ENCODE measurements at regions not wholly inside any gene's neighbourhood (a gene's known extent, or its start where the extent isn't known, plus 50 kb on each side); places are given as distances from the start of the nearest gene placed in this dataset.

GRCh38 chr2:181240844-181241243 lies 216.3 kb upstream of the ITGA4 start:
- DNase-seq (ENCODE audit: extremely low read depth in 1 of 2, low read depth in 1 of 2): no peak

DNA sequence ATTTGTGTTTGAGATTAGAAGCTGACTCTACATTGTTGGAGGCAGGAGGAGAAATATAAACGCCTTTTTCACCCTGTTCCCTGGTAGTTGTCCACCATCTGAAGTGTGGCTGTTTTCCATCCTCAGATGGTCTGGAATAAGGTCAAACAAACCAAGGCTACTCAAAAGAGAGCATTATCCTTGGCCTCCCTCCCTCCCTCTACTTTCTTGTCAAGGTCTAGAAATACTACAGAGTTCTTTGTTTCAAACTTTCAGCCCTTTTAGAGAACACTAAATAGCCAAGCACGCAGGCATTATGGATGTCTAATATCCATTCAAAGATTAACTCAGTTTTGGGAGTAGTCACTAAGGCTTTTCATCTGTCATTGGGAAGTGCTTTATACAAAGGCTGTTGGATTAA lies 215.8 kb upstream of the ITGA4 start:
- no peak for DNase-seq (ENCODE audit: extremely low read depth in 1 of 2, low read depth in 1 of 2)

- DNase-seq (ENCODE audit: extremely low read depth in 1 of 2, low read depth in 1 of 2): no peak
Measured at GRCh38 chr2:181241797-181242196, 215.4 kb upstream of the ITGA4 start.

- no peak for DNase-seq (ENCODE audit: extremely low read depth in 1 of 2, low read depth in 1 of 2)
Measured at GRCh38 chr2:181242262-181242661, 214.9 kb upstream of the ITGA4 start.

- DNase-seq (ENCODE audit: extremely low read depth in 1 of 2, low read depth in 1 of 2): no peak
Measured at GRCh38 chr2:181243319-181243718, 213.9 kb upstream of the ITGA4 start.

GRCh38 chr2:181250691-181251090 lies 206.5 kb upstream of the ITGA4 start:
- DNase-seq (ENCODE audit: extremely low read depth in 1 of 2, low read depth in 1 of 2): no peak

GRCh38 chr2:181252262-181253148 lies 204.7 kb upstream of the ITGA4 start:
- no peak for DNase-seq (ENCODE audit: extremely low read depth in 1 of 2, low read depth in 1 of 2)

GRCh38 chr2:181253438-181253837 lies 203.7 kb upstream of the ITGA4 start:
- DNase-seq (ENCODE audit: extremely low read depth in 1 of 2, low read depth in 1 of 2): no peak

DNA sequence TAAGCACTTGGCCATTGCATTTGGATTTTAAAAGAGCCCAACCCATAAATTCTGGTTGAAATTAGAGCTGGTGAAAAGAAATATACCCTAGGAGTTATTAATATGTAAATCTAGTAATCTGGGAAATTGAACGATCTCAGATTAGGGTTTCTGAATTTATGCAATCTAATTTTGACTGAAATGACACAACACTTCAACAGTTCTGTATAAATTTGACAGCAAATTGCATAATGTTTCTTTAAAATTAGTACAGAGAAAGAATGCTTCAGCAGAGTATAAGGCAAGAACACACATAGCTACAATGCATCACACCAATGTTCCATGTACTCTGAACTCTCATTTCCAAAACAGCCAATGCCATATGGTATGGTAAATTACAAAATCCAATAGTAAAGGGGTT lies 201.5 kb upstream of the ITGA4 start:
- DNase-seq (ENCODE audit: extremely low read depth in 1 of 2, low read depth in 1 of 2): no peak

- no peak for DNase-seq (ENCODE audit: extremely low read depth in 1 of 2, low read depth in 1 of 2)
Measured at GRCh38 chr2:181258720-181259119, 198.5 kb upstream of the ITGA4 start.

DNA sequence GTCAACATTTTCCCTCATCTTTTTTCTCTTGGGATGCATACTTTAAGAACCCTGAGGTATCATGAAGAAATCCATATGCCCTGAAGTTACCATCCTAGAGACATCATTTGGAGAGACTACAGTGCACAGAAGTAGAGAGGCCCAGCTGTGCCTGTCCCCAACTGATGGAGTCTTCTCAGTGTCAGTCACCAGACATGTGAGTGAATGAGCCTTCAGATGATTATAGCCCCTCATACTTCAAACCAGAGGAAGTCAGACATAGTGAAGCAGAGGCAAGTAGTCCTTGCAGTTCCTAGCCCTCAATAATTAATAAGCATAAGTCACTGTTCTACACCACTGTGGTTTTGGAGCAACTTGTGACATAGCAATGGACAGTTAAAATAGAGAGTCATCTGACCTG lies 194.4 kb upstream of the ITGA4 start:
- no peak for DNase-seq (ENCODE audit: extremely low read depth in 1 of 2, low read depth in 1 of 2)

GRCh38 chr2:181264001-181264400 lies 193.2 kb upstream of the ITGA4 start:
- DNase-seq (ENCODE audit: extremely low read depth in 1 of 2, low read depth in 1 of 2): no peak

DNA sequence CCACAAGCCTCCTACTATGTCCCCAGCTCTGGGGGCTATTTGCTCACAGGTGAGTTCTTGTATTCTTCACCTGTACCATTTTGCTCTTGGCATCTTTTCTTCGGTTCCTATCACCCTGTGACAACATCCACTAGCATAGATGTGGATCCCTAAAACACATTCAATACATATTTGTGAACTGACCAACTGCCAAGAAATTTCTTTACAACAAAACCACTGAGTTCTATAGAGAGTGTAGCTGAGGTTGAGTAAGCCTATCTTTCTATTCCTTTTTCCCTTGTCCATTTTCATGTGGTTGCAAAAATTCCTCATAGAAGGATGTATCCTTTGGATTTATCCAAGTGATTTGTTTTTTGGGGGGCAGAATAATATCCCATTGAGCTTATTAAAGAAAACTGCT lies 192.7 kb upstream of the ITGA4 start:
- DNase-seq (ENCODE audit: extremely low read depth in 1 of 2, low read depth in 1 of 2): no peak

- DNase-seq (ENCODE audit: extremely low read depth in 1 of 2, low read depth in 1 of 2): no peak
Measured at GRCh38 chr2:181266614-181267013, 190.6 kb upstream of the ITGA4 start.

DNA sequence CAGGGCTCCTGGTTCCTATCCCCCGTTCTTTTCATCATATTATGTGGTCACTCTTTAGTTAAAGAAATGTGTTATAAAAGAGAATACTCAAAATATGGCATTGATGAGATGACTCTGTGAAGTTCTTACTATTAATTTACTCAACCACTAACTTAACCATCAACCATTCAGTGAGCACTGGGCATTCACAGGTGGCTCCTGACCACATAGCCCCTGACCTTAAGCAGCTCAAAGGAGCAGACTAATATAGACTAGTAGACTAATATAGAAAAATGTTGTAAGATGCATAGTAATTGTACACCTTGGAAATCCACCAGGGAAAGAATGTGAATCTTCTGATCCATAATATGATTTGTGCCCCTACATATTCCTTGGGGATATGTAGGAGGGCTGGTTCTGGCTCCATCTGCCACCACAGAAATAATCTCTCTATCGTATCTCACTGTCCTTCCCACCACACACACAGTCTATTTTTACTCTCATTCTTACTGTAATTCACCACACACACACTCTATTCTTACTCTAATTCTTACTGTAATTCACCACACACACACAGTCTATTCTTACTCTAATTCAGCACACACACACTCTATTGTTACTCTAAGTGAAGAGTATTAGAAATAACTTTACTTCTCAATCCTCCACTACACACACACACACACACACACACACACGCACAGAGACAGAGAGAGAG lies 188.9 kb upstream of the ITGA4 start:
- DNase-seq (ENCODE audit: extremely low read depth in 1 of 2, low read depth in 1 of 2): no peak

- DNase-seq (ENCODE audit: extremely low read depth in 1 of 2, low read depth in 1 of 2): no peak
Measured at GRCh38 chr2:181273986-181274385, 183.2 kb upstream of the ITGA4 start.

- DNase-seq (ENCODE audit: extremely low read depth in 1 of 2, low read depth in 1 of 2): no peak
Measured at GRCh38 chr2:181275643-181276070, 181.5 kb upstream of the ITGA4 start.

GRCh38 chr2:181281206-181281832 lies 175.9 kb upstream of the ITGA4 start:
- no peak for DNase-seq (ENCODE audit: extremely low read depth in 1 of 2, low read depth in 1 of 2)

DNA sequence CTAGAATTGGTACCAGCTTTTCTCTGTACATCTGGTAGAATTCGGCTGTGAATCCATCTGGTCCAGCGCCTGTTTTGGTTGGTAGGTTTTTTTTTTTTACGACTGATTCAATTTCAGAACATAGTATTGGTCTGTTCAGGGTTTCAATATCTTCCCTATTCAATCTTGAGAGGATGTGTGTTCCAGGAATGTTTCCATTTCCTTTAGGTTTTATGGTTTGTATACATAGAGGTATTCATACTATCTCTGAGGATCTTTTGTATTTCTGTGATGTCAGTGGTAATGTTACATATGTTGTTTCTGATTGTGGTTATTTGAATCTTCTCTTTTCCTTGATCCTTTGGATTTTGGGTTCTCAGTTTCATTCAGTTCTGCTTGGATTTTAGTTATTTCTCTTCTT lies 172.1 kb upstream of the ITGA4 start:
- no peak for DNase-seq (ENCODE audit: extremely low read depth in 1 of 2, low read depth in 1 of 2)

GRCh38 chr2:181289698-181290097 lies 167.5 kb upstream of the ITGA4 start:
- DNase-seq (ENCODE audit: extremely low read depth in 1 of 2, low read depth in 1 of 2): no peak

DNA sequence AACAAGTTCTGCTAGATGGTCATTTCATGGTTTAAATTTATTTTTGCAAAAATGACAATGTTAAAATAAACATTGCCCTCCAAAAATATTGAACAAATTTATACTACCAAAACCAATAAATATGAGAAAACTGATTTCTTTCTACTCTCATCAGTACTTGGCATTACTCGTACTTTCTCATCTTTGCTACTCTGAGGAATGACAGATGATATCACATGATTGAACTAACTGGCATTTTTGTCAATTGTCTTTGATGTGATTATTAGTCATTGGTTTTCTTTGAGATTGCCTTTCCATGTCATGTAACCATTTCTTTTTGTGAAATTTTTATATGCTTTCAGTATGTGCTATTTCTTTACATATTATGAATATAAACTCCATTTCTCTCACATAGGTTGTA lies 167.0 kb upstream of the ITGA4 start:
- no peak for DNase-seq (ENCODE audit: extremely low read depth in 1 of 2, low read depth in 1 of 2)

GRCh38 chr2:181294979-181295378 lies 162.2 kb upstream of the ITGA4 start:
- no peak for DNase-seq (ENCODE audit: extremely low read depth in 1 of 2, low read depth in 1 of 2)
